GM12878 (cell line): ENCODE measurements at regions not wholly inside any gene's neighbourhood (a gene's known extent, or its start where the extent isn't known, plus 50 kb on each side); places are given as distances from the start of the nearest gene placed in this dataset.

Experiments used
- ATAC-seq: fragments of 200-7000 bp; cut with Tn5 transposase; 3 replicates; pipeline ENCODE4 v1.9.1; 2020; ENCODE audit warnings: mild to moderate bottlenecking, moderate library complexity
- BruUV-seq: library from RNA; stranded (reverse); fragments of 400-500 nt; replicated peaks from 2 replicates; lab custom pipeline; 2021; lab: Mats Ljungman, UMichigan
- CTCF ChIA-PET: fragments of 300-600 bp; sonication (Branson Sonifier 250); formaldehyde crosslinking; extraction: SDS; loops from one replicate; lab custom pipeline; 2021; ENCODE audit warnings: inconsistent platforms; lab: Yijun Ruan, JAX
- POLR2A ChIA-PET: fragments of 350-600 bp; formaldehyde crosslinking; extraction: SDS; loops from one replicate; lab custom pipeline; 2021; ENCODE audit warnings: inconsistent platforms; lab: Charles Lee
- RAD21 ChIA-PET: fragments of 300-600 bp; sonication (Branson Sonifier 250); formaldehyde crosslinking; loops from one replicate; lab custom pipeline; 2023; ENCODE audit warnings: antibody characterized with exemption; ENCODE audit not compliant: unreplicated experiment; lab: Charles Lee
- SMC1A ChIA-PET: fragments of 300-600 bp; sonication (Branson Sonifier 250); formaldehyde crosslinking; loops from one replicate; lab custom pipeline; 2023; ENCODE audit not compliant: unreplicated experiment, uncharacterized antibody; lab: Charles Lee
- DNase-seq: peaks from one replicate; pipeline ENCODE4 v3.0.0-alpha.2; 2011; ENCODE audit warnings: low read depth, low spot score
- FAIRE-seq: peaks from 3 replicates; lab custom pipeline; 2011; peaks lifted over from hg19 to GRCh38; lab: Jason Lieb, UNC
- H2AFZ ChIP-seq: 2 replicates; pipeline ENCODE4 v1.6.0; 2011; ENCODE audit warnings: low read depth, low read length, control low read depth; ENCODE audit not compliant: control insufficient read depth
- H3K27ac ChIP-seq: 2 replicates; pipeline ENCODE4 v1.5.1; 2011; ENCODE audit warnings: control low read depth; ENCODE audit not compliant: control insufficient read depth, insufficient read depth
- H3K27me3 ChIP-seq, 2 experiments: replicated peaks in 1 of 2; 2 replicates each; pipeline versions ENCODE4 v1.6.0 to v1.6.1; 2011; ENCODE audit warnings: low read length in 1 of 2; ENCODE audit not compliant: control insufficient read depth in 2 of 2, insufficient read depth in 2 of 2
- H3K36me3 ChIP-seq, 2 experiments: 2 replicates each; pipeline ENCODE4 v1.5.1; 2011; ENCODE audit warnings: low read length in 1 of 2; ENCODE audit not compliant: control insufficient read depth in 2 of 2, insufficient read depth in 2 of 2
- H3K4me1 ChIP-seq: 2 replicates; pipeline ENCODE4 v1.6.1; 2011; ENCODE audit warnings: mild to moderate bottlenecking, low read length, moderate library complexity, mixed read lengths; ENCODE audit not compliant: control insufficient read depth, insufficient read depth
- H3K4me2 ChIP-seq: 2 replicates; pipeline ENCODE4 v1.6.0; 2011; ENCODE audit warnings: control low read depth; ENCODE audit not compliant: control insufficient read depth, insufficient read depth
- H3K4me3 ChIP-seq: fragments of 200-600 bp; sonication (generic); 2 replicates; pipeline ENCODE4 v1.5.1; 2016
- H3K79me2 ChIP-seq: 2 replicates; pipeline ENCODE4 v1.6.0; 2011; ENCODE audit warnings: low read length; ENCODE audit not compliant: control insufficient read depth, insufficient read depth
- H3K9ac ChIP-seq: 2 replicates; pipeline ENCODE4 v1.8.0; 2011; ENCODE audit warnings: low read length, control low read depth, mixed read lengths; ENCODE audit not compliant: control insufficient read depth, insufficient read depth
- H3K9me3 ChIP-seq: replicated peaks from 3 replicates; pipeline ENCODE4 v1.5.1; 2011; ENCODE audit warnings: mild to moderate bottlenecking, low read length; ENCODE audit not compliant: control insufficient read depth, insufficient read depth
- H4K20me1 ChIP-seq: 2 replicates; pipeline ENCODE4 v1.6.0; 2011; ENCODE audit not compliant: control insufficient read depth, insufficient read depth
- BMI1 ChIP-seq: fragments of 450-650 bp; IDR thresholded peaks from 2 replicates; pipeline ENCODE4 v1.6.1; 2016; ENCODE audit warnings: mild to moderate bottlenecking, moderate library complexity, borderline replicate concordance
- CREB1 ChIP-seq: IDR thresholded peaks from 2 replicates; pipeline ENCODE4 v1.6.1; 2012; ENCODE audit warnings: low read depth, mild to moderate bottlenecking, inconsistent platforms
- CREM ChIP-seq: IDR thresholded peaks from 2 replicates; pipeline ENCODE4 v1.6.1; 2014; ENCODE audit warnings: antibody characterized with exemption, low read depth
- EED ChIP-seq: sonication (generic); IDR thresholded peaks from 2 replicates; pipeline ENCODE4 v1.6.1; 2016; ENCODE audit warnings: antibody characterized with exemption, low read depth
- FOXM1 ChIP-seq: IDR thresholded peaks from 2 replicates; pipeline ENCODE4 v1.6.1; 2012; ENCODE audit warnings: low read depth, mild to moderate bottlenecking, inconsistent platforms, low read length, moderate library complexity
- HCFC1 ChIP-seq: fragments of 150-350 bp; IDR thresholded peaks from 2 replicates; pipeline ENCODE4 v1.6.1; 2014; ENCODE audit warnings: low read length
- KAT2A ChIP-seq: conservative IDR thresholded peaks from 2 replicates; pipeline ENCODE4 v1.6.1; 2011; ENCODE audit warnings: low read depth, low read length; ENCODE audit not compliant: control insufficient read depth
- NR2C2 ChIP-seq: IDR thresholded peaks from 2 replicates; pipeline ENCODE4 v1.6.1; 2011; ENCODE audit warnings: borderline replicate concordance, low read depth; ENCODE audit not compliant: control insufficient read depth, insufficient read length
- RB1 ChIP-seq: fragments of 450-650 bp; formaldehyde crosslinking; IDR thresholded peaks from 2 replicates; pipeline ENCODE4 v1.6.1; 2017; ENCODE audit warnings: mild to moderate bottlenecking, borderline replicate concordance
- RCOR1 ChIP-seq: conservative IDR thresholded peaks from 2 replicates; pipeline ENCODE4 v1.6.1; 2012; ENCODE audit warnings: low read depth, low read length, improper control_type of control experiment
- YBX1 ChIP-seq: fragments of 450-650 bp; IDR thresholded peaks from 2 replicates; pipeline ENCODE4 v1.6.1; 2016; ENCODE audit warnings: antibody characterized with exemption
- YY1 ChIP-seq: IDR thresholded peaks from 2 replicates; pipeline ENCODE4 v1.6.1; 2011; ENCODE audit warnings: low read depth, mild to moderate bottlenecking, low read length
- ZSCAN29 ChIP-seq: fragments of 450-650 bp; IDR thresholded peaks from 2 replicates; pipeline ENCODE4 v1.6.1; 2017; ENCODE audit warnings: mild to moderate bottlenecking, moderate library complexity
- WGBS: methylation state at CpG from one replicate; pipeline ENCODE4 v1.1.6; 2016; ENCODE audit warnings: low lambda C conversion rate; ENCODE audit not compliant: insufficient replicate concordance, insufficient coverage; ENCODE audit errors: missing lambda C conversion rate; 5-methylcytosine and 5-hydroxymethylcytosine counted together
- in situ Hi-C: fragments of 300-500 bp; cut with MboI; formaldehyde crosslinking; loops from 9 replicates; pipeline ENCODE4 v1.14.3; 2018; ENCODE audit warnings: mixed read lengths
- intact Hi-C: fragments of 100-400 bp; cut with micrococcal nuclease; formaldehyde crosslinking; loops from one replicate; pipeline ENCODE4 v1.14.2; 2022; ENCODE audit not compliant: unreplicated experiment
- TF ChIP-seq, protein P1 (sequence below): IDR thresholded peaks from 2 replicates; pipeline ENCODE4 v1.6.1; 2011; ENCODE audit warnings: low read depth, low read length, improper control_type of control experiment, borderline replicate concordance
- TF ChIP-seq, protein P2 (sequence below): fragments of 450-650 bp; IDR thresholded peaks from 2 replicates; pipeline ENCODE4 v1.6.1; 2017; ENCODE audit warnings: borderline replicate concordance
- TF ChIP-seq, protein P3 (sequence below): IDR thresholded peaks from 2 replicates; pipeline ENCODE4 v1.6.1; 2012; ENCODE audit warnings: mild to moderate bottlenecking, low read depth, low read length

DNA sequence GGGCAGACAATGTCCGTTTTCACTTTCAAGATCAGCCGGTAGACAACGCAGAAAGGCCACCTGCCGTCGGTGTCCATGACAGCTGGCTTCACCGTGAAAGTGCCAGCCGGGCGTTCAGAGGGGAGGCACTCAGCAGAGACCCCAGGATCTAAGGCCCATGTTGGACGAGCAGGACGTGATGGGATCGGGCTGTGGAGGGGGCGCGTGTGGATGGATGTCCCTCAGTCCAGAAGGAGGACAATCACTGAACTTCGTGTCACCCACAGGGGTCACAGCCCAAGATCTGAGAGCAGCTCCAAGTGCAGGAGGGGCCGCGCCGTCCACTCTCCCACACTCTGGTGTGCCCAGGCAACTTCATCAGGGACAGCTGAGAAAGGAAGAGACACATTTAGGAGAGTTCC is 164.4 kb downstream of the BRD1 start:
- Histone ChIP-seq H3K9ac (no peak overlapping the region), H2AFZ (no peak overlapping the region), H3K9me3 (no peaks in the 10 kb centered on the region; the same call in 2 of the 3 replicates), H3K36me3 (no peaks in the 10 kb centered on the region), H3K4me3 (no peak overlapping the region), H3K27me3 (no peaks in the 10 kb centered on the region), H3K27ac (no peak overlapping the region), H3K4me2 (no peak overlapping the region), H3K4me1 (no peaks in the 10 kb centered on the region), H3K79me2 (no peaks in the 10 kb centered on the region), H4K20me1 (no peaks in the 10 kb centered on the region)
- 71% methylated on average over 17 of the region's 17 CpGs for WGBS
- in situ Hi-C loops, result no loop called here
- no peak for FAIRE-seq
- ChIA-PET POLR2A (no interaction called here), CTCF (no interaction called here), RAD21 (no interaction called here), SMC1A (no interaction called here)
- no peak for TF ChIP-seq CREM
- no peak for TF ChIP-seq EED
- no peak for TF ChIP-seq CREB1
- TF ChIP-seq, protein P1, sequence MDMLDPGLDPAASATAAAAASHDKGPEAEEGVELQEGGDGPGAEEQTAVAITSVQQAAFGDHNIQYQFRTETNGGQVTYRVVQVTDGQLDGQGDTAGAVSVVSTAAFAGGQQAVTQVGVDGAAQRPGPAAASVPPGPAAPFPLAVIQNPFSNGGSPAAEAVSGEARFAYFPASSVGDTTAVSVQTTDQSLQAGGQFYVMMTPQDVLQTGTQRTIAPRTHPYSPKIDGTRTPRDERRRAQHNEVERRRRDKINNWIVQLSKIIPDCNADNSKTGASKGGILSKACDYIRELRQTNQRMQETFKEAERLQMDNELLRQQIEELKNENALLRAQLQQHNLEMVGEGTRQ, result no peak
- no peak for TF ChIP-seq FOXM1
- no peak for TF ChIP-seq RB1
- no peak for TF ChIP-seq BMI1
- no peak for TF ChIP-seq ZSCAN29
- no peak for TF ChIP-seq YY1
- no peak for TF ChIP-seq YBX1
- TF ChIP-seq, protein P2, sequence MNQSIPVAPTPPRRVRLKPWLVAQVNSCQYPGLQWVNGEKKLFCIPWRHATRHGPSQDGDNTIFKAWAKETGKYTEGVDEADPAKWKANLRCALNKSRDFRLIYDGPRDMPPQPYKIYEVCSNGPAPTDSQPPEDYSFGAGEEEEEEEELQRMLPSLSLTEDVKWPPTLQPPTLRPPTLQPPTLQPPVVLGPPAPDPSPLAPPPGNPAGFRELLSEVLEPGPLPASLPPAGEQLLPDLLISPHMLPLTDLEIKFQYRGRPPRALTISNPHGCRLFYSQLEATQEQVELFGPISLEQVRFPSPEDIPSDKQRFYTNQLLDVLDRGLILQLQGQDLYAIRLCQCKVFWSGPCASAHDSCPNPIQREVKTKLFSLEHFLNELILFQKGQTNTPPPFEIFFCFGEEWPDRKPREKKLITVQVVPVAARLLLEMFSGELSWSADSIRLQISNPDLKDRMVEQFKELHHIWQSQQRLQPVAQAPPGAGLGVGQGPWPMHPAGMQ, result no peak
- no peak for TF ChIP-seq RCOR1
- TF ChIP-seq, protein P3, sequence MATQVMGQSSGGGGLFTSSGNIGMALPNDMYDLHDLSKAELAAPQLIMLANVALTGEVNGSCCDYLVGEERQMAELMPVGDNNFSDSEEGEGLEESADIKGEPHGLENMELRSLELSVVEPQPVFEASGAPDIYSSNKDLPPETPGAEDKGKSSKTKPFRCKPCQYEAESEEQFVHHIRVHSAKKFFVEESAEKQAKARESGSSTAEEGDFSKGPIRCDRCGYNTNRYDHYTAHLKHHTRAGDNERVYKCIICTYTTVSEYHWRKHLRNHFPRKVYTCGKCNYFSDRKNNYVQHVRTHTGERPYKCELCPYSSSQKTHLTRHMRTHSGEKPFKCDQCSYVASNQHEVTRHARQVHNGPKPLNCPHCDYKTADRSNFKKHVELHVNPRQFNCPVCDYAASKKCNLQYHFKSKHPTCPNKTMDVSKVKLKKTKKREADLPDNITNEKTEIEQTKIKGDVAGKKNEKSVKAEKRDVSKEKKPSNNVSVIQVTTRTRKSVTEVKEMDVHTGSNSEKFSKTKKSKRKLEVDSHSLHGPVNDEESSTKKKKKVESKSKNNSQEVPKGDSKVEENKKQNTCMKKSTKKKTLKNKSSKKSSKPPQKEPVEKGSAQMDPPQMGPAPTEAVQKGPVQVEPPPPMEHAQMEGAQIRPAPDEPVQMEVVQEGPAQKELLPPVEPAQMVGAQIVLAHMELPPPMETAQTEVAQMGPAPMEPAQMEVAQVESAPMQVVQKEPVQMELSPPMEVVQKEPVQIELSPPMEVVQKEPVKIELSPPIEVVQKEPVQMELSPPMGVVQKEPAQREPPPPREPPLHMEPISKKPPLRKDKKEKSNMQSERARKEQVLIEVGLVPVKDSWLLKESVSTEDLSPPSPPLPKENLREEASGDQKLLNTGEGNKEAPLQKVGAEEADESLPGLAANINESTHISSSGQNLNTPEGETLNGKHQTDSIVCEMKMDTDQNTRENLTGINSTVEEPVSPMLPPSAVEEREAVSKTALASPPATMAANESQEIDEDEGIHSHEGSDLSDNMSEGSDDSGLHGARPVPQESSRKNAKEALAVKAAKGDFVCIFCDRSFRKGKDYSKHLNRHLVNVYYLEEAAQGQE, result no peak
- TF ChIP-seq KAT2A, result no peak
- TF ChIP-seq NR2C2, result no peak
- no peak for TF ChIP-seq HCFC1
- ATAC-seq, result no peak
- BruUV-seq, result no TSS peak
- intact Hi-C loops, result no loop called here
- DNase-seq, result no peak
